ENCODE measurements at regions not wholly inside any gene's neighbourhood (a gene's known extent, or its start where the extent isn't known, plus 50 kb on each side); places are given as distances from the start of the nearest gene placed in this dataset.

DNA sequence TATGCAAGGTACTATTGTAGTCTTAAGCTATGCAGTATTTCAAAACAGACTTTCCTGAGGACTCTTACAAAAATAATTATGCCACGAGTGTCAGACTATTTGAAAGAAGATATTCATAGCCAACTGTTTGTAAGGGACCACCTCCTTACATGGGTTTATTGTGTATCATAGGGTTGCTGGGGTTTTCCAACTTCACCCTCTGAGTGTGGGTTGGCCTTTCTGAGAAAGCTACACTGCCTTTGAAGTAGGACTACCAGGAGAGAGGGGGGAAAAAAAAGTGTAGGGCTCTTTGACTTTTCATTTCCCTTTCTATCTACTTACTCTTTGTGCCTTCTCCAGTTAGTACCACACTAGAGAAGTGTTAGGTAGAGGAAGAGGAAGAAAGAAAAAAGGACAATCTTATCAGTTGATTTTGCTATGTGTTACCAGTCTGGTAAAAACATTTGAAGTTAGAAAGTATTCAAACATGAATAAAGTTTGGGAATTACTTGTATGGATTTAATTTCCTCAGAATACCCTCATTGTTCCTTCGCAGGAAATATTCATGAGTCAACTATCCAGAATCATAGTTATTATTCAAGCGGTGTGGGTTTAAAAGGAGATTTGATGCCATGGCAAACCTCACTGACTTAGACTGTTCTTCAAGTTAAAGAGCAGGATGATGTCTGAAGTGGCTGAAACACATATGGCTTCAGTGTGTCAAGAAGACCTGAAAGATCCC is 329.3 kb upstream of the THBS1 start (continued):
- TF ChIP-seq, protein P1, sequence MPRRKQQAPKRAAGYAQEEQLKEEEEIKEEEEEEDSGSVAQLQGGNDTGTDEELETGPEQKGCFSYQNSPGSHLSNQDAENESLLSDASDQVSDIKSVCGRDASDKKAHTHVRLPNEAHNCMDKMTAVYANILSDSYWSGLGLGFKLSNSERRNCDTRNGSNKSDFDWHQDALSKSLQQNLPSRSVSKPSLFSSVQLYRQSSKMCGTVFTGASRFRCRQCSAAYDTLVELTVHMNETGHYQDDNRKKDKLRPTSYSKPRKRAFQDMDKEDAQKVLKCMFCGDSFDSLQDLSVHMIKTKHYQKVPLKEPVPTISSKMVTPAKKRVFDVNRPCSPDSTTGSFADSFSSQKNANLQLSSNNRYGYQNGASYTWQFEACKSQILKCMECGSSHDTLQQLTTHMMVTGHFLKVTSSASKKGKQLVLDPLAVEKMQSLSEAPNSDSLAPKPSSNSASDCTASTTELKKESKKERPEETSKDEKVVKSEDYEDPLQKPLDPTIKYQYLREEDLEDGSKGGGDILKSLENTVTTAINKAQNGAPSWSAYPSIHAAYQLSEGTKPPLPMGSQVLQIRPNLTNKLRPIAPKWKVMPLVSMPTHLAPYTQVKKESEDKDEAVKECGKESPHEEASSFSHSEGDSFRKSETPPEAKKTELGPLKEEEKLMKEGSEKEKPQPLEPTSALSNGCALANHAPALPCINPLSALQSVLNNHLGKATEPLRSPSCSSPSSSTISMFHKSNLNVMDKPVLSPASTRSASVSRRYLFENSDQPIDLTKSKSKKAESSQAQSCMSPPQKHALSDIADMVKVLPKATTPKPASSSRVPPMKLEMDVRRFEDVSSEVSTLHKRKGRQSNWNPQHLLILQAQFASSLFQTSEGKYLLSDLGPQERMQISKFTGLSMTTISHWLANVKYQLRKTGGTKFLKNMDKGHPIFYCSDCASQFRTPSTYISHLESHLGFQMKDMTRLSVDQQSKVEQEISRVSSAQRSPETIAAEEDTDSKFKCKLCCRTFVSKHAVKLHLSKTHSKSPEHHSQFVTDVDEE (CRISPR knock-in tag; IDR thresholded peaks at IDR 0.05) = no peak
- TF ChIP-seq BACH2 (CRISPR knock-in tag; IDR thresholded peaks at IDR 0.05; ENCODE audit: borderline replicate concordance) (no peak), TCF4 (CRISPR knock-in tag; IDR thresholded peaks at IDR 0.05; ENCODE audit: borderline replicate concordance) (no peak)

DNA sequence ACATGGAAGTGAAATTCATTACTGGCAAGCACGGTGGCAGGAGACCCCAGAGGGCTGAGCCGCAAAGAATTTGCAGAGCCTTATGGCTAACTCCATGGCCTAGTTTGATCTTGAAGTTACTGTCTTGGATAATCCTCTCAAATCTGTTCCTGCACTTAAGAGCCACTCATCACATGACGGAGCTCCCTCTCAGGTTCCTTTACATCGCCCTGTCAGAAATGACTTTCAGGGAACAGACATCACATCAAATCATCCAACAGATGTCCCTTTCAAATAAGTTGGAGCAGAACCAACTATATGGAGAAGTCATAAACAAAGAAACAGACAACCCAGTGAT is 328.8 kb upstream of the THBS1 start:
- TF ChIP-seq OSR1 (CRISPR knock-in tag; IDR thresholded peaks at IDR 0.05) = no peak
- TF ChIP-seq ZFP30 (CRISPR knock-in tag; IDR thresholded peaks at IDR 0.05) = no peak
- TF ChIP-seq TCF4 (CRISPR knock-in tag; IDR thresholded peaks at IDR 0.05; ENCODE audit: borderline replicate concordance) = no peak
- no peak for TF ChIP-seq ZNF8 (CRISPR knock-in tag; IDR thresholded peaks at IDR 0.05)
- no peak for TF ChIP-seq ZFP3 (CRISPR knock-in tag; IDR thresholded peaks at IDR 0.05)
- no peak for TF ChIP-seq BACH2 (CRISPR knock-in tag; IDR thresholded peaks at IDR 0.05; ENCODE audit: borderline replicate concordance)
- TF ChIP-seq, protein P2, sequence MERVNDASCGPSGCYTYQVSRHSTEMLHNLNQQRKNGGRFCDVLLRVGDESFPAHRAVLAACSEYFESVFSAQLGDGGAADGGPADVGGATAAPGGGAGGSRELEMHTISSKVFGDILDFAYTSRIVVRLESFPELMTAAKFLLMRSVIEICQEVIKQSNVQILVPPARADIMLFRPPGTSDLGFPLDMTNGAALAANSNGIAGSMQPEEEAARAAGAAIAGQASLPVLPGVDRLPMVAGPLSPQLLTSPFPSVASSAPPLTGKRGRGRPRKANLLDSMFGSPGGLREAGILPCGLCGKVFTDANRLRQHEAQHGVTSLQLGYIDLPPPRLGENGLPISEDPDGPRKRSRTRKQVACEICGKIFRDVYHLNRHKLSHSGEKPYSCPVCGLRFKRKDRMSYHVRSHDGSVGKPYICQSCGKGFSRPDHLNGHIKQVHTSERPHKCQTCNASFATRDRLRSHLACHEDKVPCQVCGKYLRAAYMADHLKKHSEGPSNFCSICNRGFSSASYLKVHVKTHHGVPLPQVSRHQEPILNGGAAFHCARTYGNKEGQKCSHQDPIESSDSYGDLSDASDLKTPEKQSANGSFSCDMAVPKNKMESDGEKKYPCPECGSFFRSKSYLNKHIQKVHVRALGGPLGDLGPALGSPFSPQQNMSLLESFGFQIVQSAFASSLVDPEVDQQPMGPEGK (CRISPR knock-in tag; IDR thresholded peaks at IDR 0.05; ENCODE audit: borderline replicate concordance) = no peak
- TF ChIP-seq ESRRG (CRISPR knock-in tag; IDR thresholded peaks at IDR 0.05) = no peak
- TF ChIP-seq ZNF565 (CRISPR knock-in tag; conservative IDR thresholded peaks at IDR 0.05; ENCODE audit: low read depth) = no peak
- TF ChIP-seq, protein P3, sequence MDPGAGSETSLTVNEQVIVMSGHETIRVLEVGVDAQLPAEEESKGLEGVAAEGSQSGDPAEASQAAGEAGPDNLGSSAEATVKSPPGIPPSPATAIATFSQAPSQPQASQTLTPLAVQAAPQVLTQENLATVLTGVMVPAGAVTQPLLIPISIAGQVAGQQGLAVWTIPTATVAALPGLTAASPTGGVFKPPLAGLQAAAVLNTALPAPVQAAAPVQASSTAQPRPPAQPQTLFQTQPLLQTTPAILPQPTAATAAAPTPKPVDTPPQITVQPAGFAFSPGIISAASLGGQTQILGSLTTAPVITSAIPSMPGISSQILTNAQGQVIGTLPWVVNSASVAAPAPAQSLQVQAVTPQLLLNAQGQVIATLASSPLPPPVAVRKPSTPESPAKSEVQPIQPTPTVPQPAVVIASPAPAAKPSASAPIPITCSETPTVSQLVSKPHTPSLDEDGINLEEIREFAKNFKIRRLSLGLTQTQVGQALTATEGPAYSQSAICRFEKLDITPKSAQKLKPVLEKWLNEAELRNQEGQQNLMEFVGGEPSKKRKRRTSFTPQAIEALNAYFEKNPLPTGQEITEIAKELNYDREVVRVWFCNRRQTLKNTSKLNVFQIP (CRISPR knock-in tag; IDR thresholded peaks at IDR 0.05; ENCODE audit: borderline replicate concordance, low read depth) = no peak
- TF ChIP-seq ARNTL (CRISPR knock-in tag; IDR thresholded peaks at IDR 0.05; ENCODE audit: borderline replicate concordance, low read depth) = no peak
- TF ChIP-seq ZC3H10 (CRISPR knock-in tag; IDR thresholded peaks at IDR 0.05) = no peak
- TF ChIP-seq ZNF70 (CRISPR knock-in tag; IDR thresholded peaks at IDR 0.05) = no peak
- TF ChIP-seq GLIS3 (CRISPR knock-in tag; IDR thresholded peaks at IDR 0.05) = no peak
- ATAC-seq = no peak; the same call in 2 of the 3 replicates

DNA sequence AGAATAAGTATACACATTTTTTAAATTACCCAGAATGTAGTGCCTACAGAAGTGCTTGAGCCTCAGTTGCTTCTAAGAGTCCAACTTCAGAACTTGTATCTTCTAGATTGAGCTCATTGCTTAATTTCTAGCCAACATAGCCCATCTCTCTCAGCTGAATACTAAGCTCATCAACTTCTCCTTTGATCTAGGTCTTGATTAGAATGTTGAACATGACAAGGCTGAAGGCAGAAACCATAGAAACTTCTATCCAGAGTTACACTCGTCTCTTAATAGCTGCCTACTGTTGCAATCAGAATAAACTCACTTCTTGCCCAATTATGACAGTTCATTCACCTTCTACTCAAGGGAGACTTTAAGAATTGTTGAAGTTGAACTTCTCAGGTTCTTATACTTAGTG is 327.3 kb upstream of the THBS1 start:
- TF ChIP-seq GLIS3 (CRISPR knock-in tag; IDR thresholded peaks at IDR 0.05) (no peak), ZC3H10 (CRISPR knock-in tag; IDR thresholded peaks at IDR 0.05) (no peak), ZNF70 (CRISPR knock-in tag; IDR thresholded peaks at IDR 0.05) (no peak), ISL1 (CRISPR knock-in tag; IDR thresholded peaks at IDR 0.05) (no peak)
- TF ChIP-seq, protein P3 (CRISPR knock-in tag; IDR thresholded peaks at IDR 0.05; ENCODE audit: borderline replicate concordance, low read depth) = no peak
- TF ChIP-seq, protein P4, sequence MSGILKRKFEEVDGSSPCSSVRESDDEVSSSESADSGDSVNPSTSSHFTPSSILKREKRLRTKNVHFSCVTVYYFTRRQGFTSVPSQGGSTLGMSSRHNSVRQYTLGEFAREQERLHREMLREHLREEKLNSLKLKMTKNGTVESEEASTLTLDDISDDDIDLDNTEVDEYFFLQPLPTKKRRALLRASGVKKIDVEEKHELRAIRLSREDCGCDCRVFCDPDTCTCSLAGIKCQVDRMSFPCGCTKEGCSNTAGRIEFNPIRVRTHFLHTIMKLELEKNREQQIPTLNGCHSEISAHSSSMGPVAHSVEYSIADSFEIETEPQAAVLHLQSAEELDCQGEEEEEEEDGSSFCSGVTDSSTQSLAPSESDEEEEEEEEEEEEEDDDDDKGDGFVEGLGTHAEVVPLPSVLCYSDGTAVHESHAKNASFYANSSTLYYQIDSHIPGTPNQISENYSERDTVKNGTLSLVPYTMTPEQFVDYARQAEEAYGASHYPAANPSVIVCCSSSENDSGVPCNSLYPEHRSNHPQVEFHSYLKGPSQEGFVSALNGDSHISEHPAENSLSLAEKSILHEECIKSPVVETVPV (CRISPR knock-in tag; IDR thresholded peaks at IDR 0.05) = no peak
- TF ChIP-seq, protein P2 (CRISPR knock-in tag; IDR thresholded peaks at IDR 0.05; ENCODE audit: borderline replicate concordance) = no peak
- TF ChIP-seq, protein P5, sequence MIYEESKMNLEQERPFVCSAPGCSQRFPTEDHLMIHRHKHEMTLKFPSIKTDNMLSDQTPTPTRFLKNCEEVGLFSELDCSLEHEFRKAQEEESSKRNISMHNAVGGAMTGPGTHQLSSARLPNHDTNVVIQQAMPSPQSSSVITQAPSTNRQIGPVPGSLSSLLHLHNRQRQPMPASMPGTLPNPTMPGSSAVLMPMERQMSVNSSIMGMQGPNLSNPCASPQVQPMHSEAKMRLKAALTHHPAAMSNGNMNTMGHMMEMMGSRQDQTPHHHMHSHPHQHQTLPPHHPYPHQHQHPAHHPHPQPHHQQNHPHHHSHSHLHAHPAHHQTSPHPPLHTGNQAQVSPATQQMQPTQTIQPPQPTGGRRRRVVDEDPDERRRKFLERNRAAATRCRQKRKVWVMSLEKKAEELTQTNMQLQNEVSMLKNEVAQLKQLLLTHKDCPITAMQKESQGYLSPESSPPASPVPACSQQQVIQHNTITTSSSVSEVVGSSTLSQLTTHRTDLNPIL (CRISPR knock-in tag; IDR thresholded peaks at IDR 0.05; ENCODE audit: low read depth) = no peak

More for the DNA sequence above, 327.3 kb upstream of the THBS1 start:
- no peak for ATAC-seq
